ENCODE measurements at regions not wholly inside any gene's neighbourhood (a gene's known extent, or its start where the extent isn't known, plus 50 kb on each side); places are given as distances from the start of the nearest gene placed in this dataset.

DNA sequence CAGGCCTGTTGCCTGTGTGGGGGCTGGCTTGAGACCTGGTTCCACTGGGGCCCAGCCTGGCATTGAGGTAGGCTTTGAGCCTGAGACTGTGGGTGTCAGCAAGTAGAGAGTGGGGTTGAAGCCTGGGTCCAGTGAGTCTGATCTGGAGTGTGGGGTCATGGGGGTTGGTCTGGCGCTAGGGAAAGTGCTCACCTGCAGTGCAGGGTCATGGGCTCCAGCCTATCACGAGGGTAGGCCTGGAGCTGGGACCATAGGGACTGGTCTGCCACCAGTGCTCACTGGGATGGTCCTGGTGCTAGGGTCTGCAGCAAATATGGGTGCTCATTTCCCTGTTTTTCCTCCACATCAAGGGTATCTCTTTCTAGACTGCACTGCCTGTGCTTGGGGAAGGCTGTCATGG is 95.4 kb upstream of the KLF14 start:
- intact Hi-C loops (cut with micrococcal nuclease; ENCODE audit: unreplicated experiment), result no loop called here
- Mint-ChIP-seq H3K4me1 (ENCODE audit: low read depth, unreplicated experiment) (no peaks in the 10 kb centered on the region), H3K4me3 (ENCODE audit: unreplicated experiment) (no peak overlapping the region), H3K27me3 (ENCODE audit: insufficient read depth, unreplicated experiment) (no peaks in the 10 kb centered on the region), H3K36me3 (ENCODE audit: insufficient read depth, unreplicated experiment) (peaks cover 6% of the 10 kb centered on the region), H3K9me3 (ENCODE audit: unreplicated experiment) (peaks cover 30% of the 10 kb centered on the region), H3K27ac (ENCODE audit: unreplicated experiment) (no peak overlapping the region)
- no peak overlapping the region for H3K4me3 ChIP-seq (ENCODE audit: low read depth, low read length)
- no peaks in the 10 kb centered on the region for H3K4me1 ChIP-seq
- no peak for DNase-seq
- no peaks in the 10 kb centered on the region; the same call in 1 of the 2 replicates for H3K27me3 ChIP-seq (replicated peaks; ENCODE audit: control insufficient read depth, insufficient read depth, low read length)
- TF ChIP-seq, protein P1, sequence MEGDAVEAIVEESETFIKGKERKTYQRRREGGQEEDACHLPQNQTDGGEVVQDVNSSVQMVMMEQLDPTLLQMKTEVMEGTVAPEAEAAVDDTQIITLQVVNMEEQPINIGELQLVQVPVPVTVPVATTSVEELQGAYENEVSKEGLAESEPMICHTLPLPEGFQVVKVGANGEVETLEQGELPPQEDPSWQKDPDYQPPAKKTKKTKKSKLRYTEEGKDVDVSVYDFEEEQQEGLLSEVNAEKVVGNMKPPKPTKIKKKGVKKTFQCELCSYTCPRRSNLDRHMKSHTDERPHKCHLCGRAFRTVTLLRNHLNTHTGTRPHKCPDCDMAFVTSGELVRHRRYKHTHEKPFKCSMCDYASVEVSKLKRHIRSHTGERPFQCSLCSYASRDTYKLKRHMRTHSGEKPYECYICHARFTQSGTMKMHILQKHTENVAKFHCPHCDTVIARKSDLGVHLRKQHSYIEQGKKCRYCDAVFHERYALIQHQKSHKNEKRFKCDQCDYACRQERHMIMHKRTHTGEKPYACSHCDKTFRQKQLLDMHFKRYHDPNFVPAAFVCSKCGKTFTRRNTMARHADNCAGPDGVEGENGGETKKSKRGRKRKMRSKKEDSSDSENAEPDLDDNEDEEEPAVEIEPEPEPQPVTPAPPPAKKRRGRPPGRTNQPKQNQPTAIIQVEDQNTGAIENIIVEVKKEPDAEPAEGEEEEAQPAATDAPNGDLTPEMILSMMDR (IDR thresholded peaks at IDR 0.05; ENCODE audit: insufficient read depth in 1 of 2, low read depth in 1 of 2, low read length in 1 of 2, severe bottlenecking in 1 of 2, unreplicated experiment in 1 of 2), result no peak
- POLR2A ChIA-PET, result no interaction called here
- CTCF ChIA-PET, result interaction anchor here (0.6 kb wide), 1 partner anchor 72 kb away, joined by 3 read pairs; no protein-coding TSS in a partner anchor
- BruUV-seq (replicated peaks), result no TSS peak
- no peaks in the 10 kb centered on the region for H3K36me3 ChIP-seq (ENCODE audit: control insufficient read depth, insufficient read depth, low read length)
- peaks cover 20% of the 10 kb centered on the region for H3K9me3 ChIP-seq

DNA sequence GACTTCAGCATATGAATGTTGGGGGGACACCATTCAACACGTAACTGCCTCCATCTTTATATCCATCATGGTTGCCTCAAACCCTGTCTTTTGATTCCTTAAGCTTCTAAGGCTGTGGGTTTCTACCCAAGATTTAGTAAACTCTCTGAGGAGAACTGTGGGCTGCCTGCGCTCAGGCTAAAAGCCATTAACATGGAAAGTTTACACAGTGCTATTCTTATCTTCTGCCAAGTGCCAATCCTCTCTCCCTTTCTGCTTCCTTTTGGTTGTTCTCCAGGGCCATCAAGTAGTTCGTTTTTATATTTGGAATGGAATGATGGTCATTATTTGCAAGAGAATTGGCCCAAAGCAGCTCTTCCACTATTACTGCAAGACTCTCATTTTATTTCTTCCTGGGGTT is 97.3 kb upstream of the KLF14 start:
- peaks cover 11% of the 10 kb centered on the region for H3K9me3 ChIP-seq
- H3K36me3 ChIP-seq (ENCODE audit: control insufficient read depth, insufficient read depth, low read length), result no peaks in the 10 kb centered on the region
- POLR2A ChIA-PET, result no interaction called here
- Mint-ChIP-seq H3K4me1 (ENCODE audit: low read depth, unreplicated experiment) (no peaks in the 10 kb centered on the region), H3K9me3 (ENCODE audit: unreplicated experiment) (peaks cover 25% of the 10 kb centered on the region), H3K27me3 (ENCODE audit: insufficient read depth, unreplicated experiment) (peaks cover 8% of the 10 kb centered on the region), H3K4me3 (ENCODE audit: unreplicated experiment) (no peak overlapping the region), H3K36me3 (ENCODE audit: insufficient read depth, unreplicated experiment) (peaks cover 6% of the 10 kb centered on the region), H3K27ac (ENCODE audit: unreplicated experiment) (no peak overlapping the region)
- intact Hi-C loops (cut with micrococcal nuclease; ENCODE audit: unreplicated experiment), result loop anchor here (5.0 kb wide), 2 partner anchors 99 to 759 kb away; partner anchors contain the start of genes KLF14 and KLHDC10
- CTCF ChIA-PET, result interaction anchor here (1.1 kb wide), 1 partner anchor 14 kb away, joined by 3 read pairs; no protein-coding TSS in a partner anchor
- no TSS peak for BruUV-seq (replicated peaks)
- H3K4me3 ChIP-seq (ENCODE audit: low read depth, low read length), result no peak overlapping the region
- TF ChIP-seq, protein P1 (IDR thresholded peaks at IDR 0.05; ENCODE audit: insufficient read depth in 1 of 2, low read depth in 1 of 2, low read length in 1 of 2, severe bottlenecking in 1 of 2, unreplicated experiment in 1 of 2), result no peak
- no peaks in the 10 kb centered on the region for H3K4me1 ChIP-seq
- no peaks in the 10 kb centered on the region; the same call in 1 of the 2 replicates for H3K27me3 ChIP-seq (replicated peaks; ENCODE audit: control insufficient read depth, insufficient read depth, low read length)
- no peak for DNase-seq

DNA sequence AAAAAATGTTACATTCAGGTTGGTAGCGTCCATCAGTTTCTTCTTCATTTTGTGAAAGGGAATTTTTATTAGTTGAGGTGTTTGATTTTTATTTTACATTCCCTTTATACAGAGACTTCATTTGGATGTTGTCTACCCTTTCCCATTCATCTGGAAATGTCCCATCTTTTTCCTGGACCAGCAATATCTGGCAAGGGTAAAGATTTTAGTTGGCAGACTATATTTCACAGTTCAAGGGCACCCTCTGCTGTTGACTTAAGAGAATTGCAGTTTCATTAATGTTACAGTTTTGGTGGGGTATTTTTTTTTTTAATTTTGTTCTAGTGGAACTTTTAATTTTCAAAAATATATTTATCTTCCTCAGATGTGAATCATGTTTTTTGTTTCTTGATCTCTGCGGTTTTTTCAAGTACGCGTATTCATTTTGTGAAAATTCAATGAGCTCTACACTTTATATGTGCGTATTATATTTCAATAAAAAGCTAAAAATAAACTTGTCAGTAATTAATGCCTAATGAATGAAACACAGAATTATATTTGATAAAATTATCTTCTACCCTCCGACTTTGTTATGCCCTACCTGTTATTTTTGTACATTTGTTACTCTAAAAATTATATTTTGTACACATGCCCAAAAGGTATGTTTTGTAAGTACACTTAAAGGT is 97.9 kb upstream of the KLF14 start:
- no TSS peak for BruUV-seq (replicated peaks)
- H3K27ac Mint-ChIP-seq (ENCODE audit: unreplicated experiment), result no peak overlapping the region
- Histone ChIP-seq H3K27me3 (replicated peaks; ENCODE audit: control insufficient read depth, insufficient read depth, low read length) (no peaks in the 10 kb centered on the region; the same call in 1 of the 2 replicates), H3K4me3 (ENCODE audit: low read depth, low read length) (no peak overlapping the region), H3K4me1 (no peaks in the 10 kb centered on the region), H3K9me3 (peaks cover 5% of the 10 kb centered on the region), H3K36me3 (ENCODE audit: control insufficient read depth, insufficient read depth, low read length) (no peaks in the 10 kb centered on the region)
- H3K4me3 Mint-ChIP-seq (ENCODE audit: unreplicated experiment), result no peak overlapping the region
- CTCF ChIA-PET, result interaction anchor here (0.6 to 1.1 kb wide), 2 partner anchors 15 to 75 kb away, joined by 3 read pairs; no protein-coding TSS in a partner anchor
- POLR2A ChIA-PET, result no interaction called here
- TF ChIP-seq, protein P1 (IDR thresholded peaks at IDR 0.05; ENCODE audit: insufficient read depth in 1 of 2, low read depth in 1 of 2, low read length in 1 of 2, severe bottlenecking in 1 of 2, unreplicated experiment in 1 of 2), result peak; percentile 68 to 72
- no peaks in the 10 kb centered on the region for H3K4me1 Mint-ChIP-seq (ENCODE audit: low read depth, unreplicated experiment)
- peak in 1 of 2 experiments; percentile 29 for DNase-seq
- H3K27me3 Mint-ChIP-seq (ENCODE audit: insufficient read depth, unreplicated experiment), result peaks cover 8% of the 10 kb centered on the region
- intact Hi-C loops (cut with micrococcal nuclease; ENCODE audit: unreplicated experiment), result loop anchor here (5.0 kb wide), 2 partner anchors 100 to 760 kb away; partner anchors contain the start of genes KLF14 and KLHDC10
- peaks cover 19% of the 10 kb centered on the region for H3K9me3 Mint-ChIP-seq (ENCODE audit: unreplicated experiment)
- peaks cover 6% of the 10 kb centered on the region for H3K36me3 Mint-ChIP-seq (ENCODE audit: insufficient read depth, unreplicated experiment)
